Calu3 (cell line): ENCODE measurements at regions not wholly inside any gene's neighbourhood (a gene's known extent, or its start where the extent isn't known, plus 50 kb on each side); places are given as distances from the start of the nearest gene placed in this dataset.

Experiments used
- BruUV-seq: library from RNA; stranded (reverse); fragments of 400-500 nt; replicated peaks from 2 replicates; lab custom pipeline; 2021; lab: Mats Ljungman, UMichigan
- CTCF ChIA-PET: fragments of 300-600 bp; sonication (Branson Sonifier 250); formaldehyde crosslinking; loops from one replicate; lab custom pipeline; 2022; ENCODE audit warnings: antibody characterized with exemption; lab: Charles Lee
- DNase-seq: peaks from one replicate; pipeline ENCODE4 v3.0.0; 2022
- H3K27ac Mint-ChIP-seq: one replicate; pipeline ENCODE4 v1.8.0; 2022; ENCODE audit warnings: mixed read lengths; ENCODE audit not compliant: unreplicated experiment
- H3K27me3 Mint-ChIP-seq: one replicate; pipeline ENCODE4 v1.8.0; 2022; ENCODE audit warnings: mixed read lengths; ENCODE audit not compliant: unreplicated experiment
- H3K36me3 Mint-ChIP-seq: one replicate; pipeline ENCODE4 v1.8.0; 2022; ENCODE audit warnings: mild to moderate bottlenecking, moderate library complexity, mixed read lengths; ENCODE audit not compliant: insufficient read depth, unreplicated experiment
- H3K4me1 Mint-ChIP-seq: one replicate; pipeline ENCODE4 v1.8.0; 2022; ENCODE audit warnings: mild to moderate bottlenecking, low read depth, mixed read lengths; ENCODE audit not compliant: unreplicated experiment
- H3K4me3 Mint-ChIP-seq: one replicate; pipeline ENCODE4 v1.8.0; 2022; ENCODE audit warnings: mild to moderate bottlenecking, low read depth, moderate library complexity, mixed read lengths; ENCODE audit not compliant: unreplicated experiment
- H3K9me3 Mint-ChIP-seq: one replicate; pipeline ENCODE4 v1.8.0; 2022; ENCODE audit warnings: low read depth, mixed read lengths; ENCODE audit not compliant: unreplicated experiment
- CTCF ChIP-seq: fragments of 200-600 bp; IDR thresholded peaks from one replicate; pipeline ENCODE4 v1.8.0; 2022; ENCODE audit warnings: antibody characterized with exemption; ENCODE audit not compliant: unreplicated experiment
- intact Hi-C: fragments of 100-400 bp; cut with micrococcal nuclease; formaldehyde crosslinking; loops from one replicate; pipeline ENCODE4 v1.10.0; 2022; ENCODE audit not compliant: unreplicated experiment

- no peak for DNase-seq
Measured at GRCh38 chr2:193251909-193252308, 1057.2 kb upstream of the TMEFF2 start.

GRCh38 chr2:193250389-193250788 lies 1055.7 kb upstream of the TMEFF2 start:
- Mint-ChIP-seq H3K36me3 (no peaks in the 10 kb centered on the region), H3K9me3 (no peaks in the 10 kb centered on the region), H3K4me3 (no peak overlapping the region), H3K27me3 (no peaks in the 10 kb centered on the region), H3K4me1 (no peaks in the 10 kb centered on the region), H3K27ac (no peak overlapping the region)
- DNase-seq: no peak
- CTCF ChIA-PET: no interaction called here
- no TSS peak for BruUV-seq
- intact Hi-C loops: no loop called here
- no peak for TF ChIP-seq CTCF

More at GRCh38 chr2:193251909-193252308, 1057.2 kb upstream of the TMEFF2 start:
- H3K9me3 Mint-ChIP-seq: no peaks in the 10 kb centered on the region
- no peaks in the 10 kb centered on the region for H3K4me1 Mint-ChIP-seq
- H3K36me3 Mint-ChIP-seq: no peaks in the 10 kb centered on the region
- BruUV-seq: no TSS peak
- H3K27me3 Mint-ChIP-seq: no peaks in the 10 kb centered on the region
- H3K27ac Mint-ChIP-seq: no peak overlapping the region
- TF ChIP-seq CTCF: no peak
- H3K4me3 Mint-ChIP-seq: no peak overlapping the region
- intact Hi-C loops: no loop called here
- CTCF ChIA-PET: no interaction called here

- Mint-ChIP-seq H3K4me3 (no peak overlapping the region), H3K36me3 (no peaks in the 10 kb centered on the region), H3K9me3 (no peaks in the 10 kb centered on the region), H3K27ac (no peak overlapping the region), H3K27me3 (no peaks in the 10 kb centered on the region), H3K4me1 (no peaks in the 10 kb centered on the region)
- no peak for DNase-seq
- CTCF ChIA-PET: no interaction called here
- intact Hi-C loops: no loop called here
- BruUV-seq: no TSS peak
- TF ChIP-seq CTCF: peak; percentile 41
Measured at GRCh38 chr2:193240752-193241151, 1046.0 kb upstream of the TMEFF2 start.

- BruUV-seq: no TSS peak
- H3K4me1 Mint-ChIP-seq: no peaks in the 10 kb centered on the region
- no peak for DNase-seq
- intact Hi-C loops: loop anchor here (10.0 kb wide), 1 partner anchor 1037 kb away; the partner anchor contains the start of gene TMEFF2
- no peak for TF ChIP-seq CTCF
- H3K4me3 Mint-ChIP-seq: no peak overlapping the region
- peaks cover 4% of the 10 kb centered on the region for H3K9me3 Mint-ChIP-seq
- CTCF ChIA-PET: interaction anchor here (0.6 kb wide), 1 partner anchor 1736 kb away, joined by 8 read pairs; no protein-coding TSS in a partner anchor
- H3K36me3 Mint-ChIP-seq: no peaks in the 10 kb centered on the region
- H3K27ac Mint-ChIP-seq: no peak overlapping the region
- H3K27me3 Mint-ChIP-seq: no peaks in the 10 kb centered on the region
Measured at GRCh38 chr2:193231634-193232033, 1036.9 kb upstream of the TMEFF2 start.
